ENCODE measurements at regions not wholly inside any gene's neighbourhood (a gene's known extent, or its start where the extent isn't known, plus 50 kb on each side); places are given as distances from the start of the nearest gene placed in this dataset.

DNA sequence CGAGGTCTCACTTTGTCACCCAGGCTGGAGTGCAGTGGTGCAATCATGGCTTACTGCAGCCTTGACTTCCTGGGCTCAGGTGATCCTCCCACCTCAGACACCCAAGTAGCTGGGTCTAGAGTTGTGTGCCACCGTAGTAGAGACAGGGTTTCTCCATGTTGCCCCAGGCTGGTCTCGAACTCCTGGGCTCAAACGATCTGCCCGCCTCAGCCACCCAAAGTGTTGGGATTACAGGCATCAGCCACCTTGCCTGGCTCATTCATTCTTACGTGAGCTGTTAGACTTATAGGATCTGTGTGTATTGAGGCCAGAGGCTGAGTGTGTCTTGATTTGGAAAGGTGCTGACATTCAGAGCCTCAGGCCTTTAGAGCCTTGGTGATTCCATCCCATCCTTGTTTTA lies 128.1 kb downstream of the SLC25A47 start:
- no peak overlapping the region for H3K4me3 ChIP-seq (ENCODE audit: low read length)
- H3K9me3 ChIP-seq (ENCODE audit: low read length): no peaks in the 10 kb centered on the region
- H3K4me1 ChIP-seq (ENCODE audit: insufficient read depth, low read length): peaks cover 14% of the 10 kb centered on the region
- H2AFZ ChIP-seq (ENCODE audit: low read depth, low read length): no peak overlapping the region
- no peaks in the 10 kb centered on the region for H3K27me3 ChIP-seq (ENCODE audit: insufficient read depth, low read length)
- H3K36me3 ChIP-seq (ENCODE audit: insufficient read depth, low read length): no peaks in the 10 kb centered on the region

DNA sequence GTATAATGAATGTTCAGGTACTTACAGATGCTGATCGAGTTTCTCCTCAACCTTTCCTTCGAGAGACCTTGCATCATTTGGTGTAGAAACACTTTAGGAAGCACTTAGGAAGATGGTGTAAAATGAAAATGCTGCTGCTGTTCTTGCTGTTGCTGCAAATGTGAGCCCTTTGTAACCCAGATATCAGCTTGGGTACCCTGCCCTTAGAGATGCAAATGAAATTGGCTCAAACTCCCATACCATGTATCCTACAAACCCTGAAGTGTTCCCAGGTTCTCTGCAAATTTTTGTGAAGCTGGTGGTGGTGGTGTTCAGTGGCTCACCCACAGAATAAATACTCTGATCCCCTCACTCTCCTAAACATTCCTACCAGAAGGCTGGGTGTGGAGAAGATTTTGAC lies 130.8 kb downstream of the SLC25A47 start:
- H3K36me3 ChIP-seq (ENCODE audit: insufficient read depth, low read length): no peaks in the 10 kb centered on the region
- no peaks in the 10 kb centered on the region for H3K27me3 ChIP-seq (ENCODE audit: insufficient read depth, low read length)
- peaks cover 12% of the 10 kb centered on the region for H3K4me1 ChIP-seq (ENCODE audit: insufficient read depth, low read length)
- H3K9me3 ChIP-seq (ENCODE audit: low read length): no peaks in the 10 kb centered on the region
- no peak overlapping the region for H2AFZ ChIP-seq (ENCODE audit: low read depth, low read length)
- H3K4me3 ChIP-seq (ENCODE audit: low read length): no peak overlapping the region

DNA sequence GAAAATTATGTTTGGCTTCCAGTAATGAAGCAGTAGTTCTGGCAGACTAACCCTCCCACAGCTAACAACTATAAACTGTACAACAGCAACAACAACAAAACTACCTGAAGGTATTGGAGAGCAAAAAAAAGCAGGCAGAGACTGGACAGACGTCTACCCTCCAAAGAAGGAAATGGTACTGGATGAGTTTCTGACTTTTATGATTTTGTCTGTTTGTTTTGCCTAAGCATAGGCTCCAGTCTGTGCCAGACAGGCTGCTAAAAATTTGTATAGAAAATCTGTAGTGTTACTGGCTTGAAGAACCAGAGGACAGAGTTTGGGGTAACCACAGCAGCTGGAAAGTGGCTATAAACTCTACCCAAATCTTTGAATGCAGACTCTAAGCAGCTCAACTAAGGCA lies 131.3 kb downstream of the SLC25A47 start:
- no peaks in the 10 kb centered on the region for H3K27me3 ChIP-seq (ENCODE audit: insufficient read depth, low read length)
- H3K4me1 ChIP-seq (ENCODE audit: insufficient read depth, low read length): peaks cover 7% of the 10 kb centered on the region
- H3K36me3 ChIP-seq (ENCODE audit: insufficient read depth, low read length): no peaks in the 10 kb centered on the region
- H3K4me3 ChIP-seq (ENCODE audit: low read length): no peak overlapping the region
- no peaks in the 10 kb centered on the region for H3K9me3 ChIP-seq (ENCODE audit: low read length)
- no peak overlapping the region for H2AFZ ChIP-seq (ENCODE audit: low read depth, low read length)

DNA sequence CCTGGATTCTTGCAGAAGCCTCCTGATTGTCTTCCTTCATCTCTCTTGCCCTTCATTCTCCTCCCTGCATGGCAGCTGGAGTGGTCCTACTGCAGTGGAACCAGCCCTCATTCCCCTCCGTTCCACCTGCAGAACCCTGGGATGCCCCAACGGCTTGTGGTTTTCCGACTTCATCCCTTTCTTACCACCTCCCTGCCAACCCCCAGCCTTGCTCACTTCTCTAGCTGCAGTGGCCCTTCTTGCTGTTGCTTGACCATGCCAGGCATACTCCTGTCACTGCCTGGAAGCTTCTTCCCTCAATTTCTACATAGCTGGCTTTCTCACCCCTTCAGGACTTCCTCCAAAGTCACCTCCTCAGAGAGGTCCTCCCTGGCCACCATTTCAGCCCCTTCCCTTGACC lies 123.3 kb downstream of the BEGAIN start:
- H3K36me3 ChIP-seq (ENCODE audit: insufficient read depth, low read length): no peaks in the 10 kb centered on the region

DNA sequence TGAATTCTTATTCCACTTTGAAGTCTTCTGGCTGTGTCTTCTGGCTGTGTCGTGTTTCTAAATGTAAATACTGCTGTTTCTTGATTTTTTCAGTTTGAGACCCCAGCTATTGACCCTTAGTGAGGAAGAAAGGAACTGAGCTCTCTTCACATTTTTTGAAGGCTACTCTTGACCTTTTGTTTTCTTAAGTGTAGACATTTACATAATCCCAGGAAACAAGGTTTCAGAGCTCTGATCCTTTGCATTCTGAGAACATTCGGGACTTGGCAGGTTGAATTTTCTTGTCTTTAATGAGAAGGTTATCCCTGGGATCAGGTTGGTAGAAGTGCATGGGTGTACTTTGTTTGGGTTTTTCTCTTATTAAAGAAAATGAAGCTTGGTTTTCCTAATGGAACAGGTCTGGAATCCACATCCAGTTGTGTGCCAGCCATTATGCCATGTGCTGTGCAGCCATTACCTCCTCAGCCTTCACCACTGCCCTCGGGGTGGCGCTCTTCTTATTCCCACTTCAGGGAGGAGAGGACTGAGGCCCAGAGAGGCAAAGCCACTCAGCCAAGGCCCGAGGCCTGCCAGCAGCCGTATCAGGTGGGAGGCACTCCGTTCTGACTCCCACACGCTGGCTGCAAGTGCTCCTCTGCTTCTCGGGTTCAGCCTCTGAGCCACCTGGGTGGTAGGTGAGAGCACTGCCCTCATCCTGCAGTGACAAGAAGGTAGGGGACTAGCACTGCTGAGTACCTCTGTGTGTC lies 120.9 kb downstream of the BEGAIN start:
- Histone ChIP-seq H3K4me3 (ENCODE audit: low read length) (no peak overlapping the region), H3K9me3 (ENCODE audit: low read length) (no peaks in the 10 kb centered on the region), H3K27me3 (ENCODE audit: insufficient read depth, low read length) (no peaks in the 10 kb centered on the region), H3K4me1 (ENCODE audit: insufficient read depth, low read length) (peaks cover 11% of the 10 kb centered on the region), H3K36me3 (ENCODE audit: insufficient read depth, low read length) (no peaks in the 10 kb centered on the region), H2AFZ (ENCODE audit: low read depth, low read length) (no peak overlapping the region)

More for the DNA sequence above, 123.3 kb downstream of the BEGAIN start:
- no peaks in the 10 kb centered on the region for H3K27me3 ChIP-seq (ENCODE audit: insufficient read depth, low read length)
- peaks cover 11% of the 10 kb centered on the region for H3K4me1 ChIP-seq (ENCODE audit: insufficient read depth, low read length)
- no peak overlapping the region for H3K4me3 ChIP-seq (ENCODE audit: low read length)
- no peaks in the 10 kb centered on the region for H3K9me3 ChIP-seq (ENCODE audit: low read length)
- no peak overlapping the region for H2AFZ ChIP-seq (ENCODE audit: low read depth, low read length)

DNA sequence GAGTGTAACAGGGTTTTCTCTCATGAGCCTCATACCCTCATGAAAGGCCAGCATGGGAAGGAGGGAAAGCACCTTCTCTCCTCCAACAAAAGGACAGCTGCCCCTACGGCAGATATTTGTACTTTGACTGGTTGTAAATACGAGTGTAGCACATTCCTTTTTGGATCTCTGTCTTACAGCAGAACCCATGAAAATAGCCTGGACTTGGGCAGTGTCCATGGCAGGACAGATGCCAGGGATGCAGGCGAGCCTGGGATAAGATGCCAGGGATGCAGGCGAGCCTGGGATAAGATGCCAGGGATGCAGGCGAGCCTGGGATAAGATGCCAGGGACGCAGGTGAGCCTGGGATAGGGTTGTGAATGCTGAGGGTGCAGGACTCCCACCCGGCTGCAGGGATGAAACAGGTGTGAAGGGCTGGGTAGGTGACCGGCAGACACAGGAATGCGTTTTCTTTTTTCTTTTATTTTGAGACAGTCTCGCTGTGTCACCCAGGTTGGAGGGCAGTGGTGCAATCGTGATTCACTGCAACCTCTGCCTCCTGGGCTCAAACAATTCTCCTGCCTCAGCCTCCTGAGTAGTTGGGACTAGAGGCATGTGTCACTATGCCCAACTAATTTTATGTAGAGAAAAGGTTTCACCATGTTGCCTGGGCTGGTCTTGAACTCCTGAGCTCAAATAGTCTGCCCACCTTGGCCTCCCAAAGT lies 120.0 kb downstream of the BEGAIN start:
- Histone ChIP-seq H3K4me3 (ENCODE audit: low read length) (no peak overlapping the region), H3K4me1 (ENCODE audit: insufficient read depth, low read length) (peaks cover 11% of the 10 kb centered on the region), H3K9me3 (ENCODE audit: low read length) (no peaks in the 10 kb centered on the region), H3K36me3 (ENCODE audit: insufficient read depth, low read length) (no peaks in the 10 kb centered on the region), H2AFZ (ENCODE audit: low read depth, low read length) (no peak overlapping the region), H3K27me3 (ENCODE audit: insufficient read depth, low read length) (no peaks in the 10 kb centered on the region)

DNA sequence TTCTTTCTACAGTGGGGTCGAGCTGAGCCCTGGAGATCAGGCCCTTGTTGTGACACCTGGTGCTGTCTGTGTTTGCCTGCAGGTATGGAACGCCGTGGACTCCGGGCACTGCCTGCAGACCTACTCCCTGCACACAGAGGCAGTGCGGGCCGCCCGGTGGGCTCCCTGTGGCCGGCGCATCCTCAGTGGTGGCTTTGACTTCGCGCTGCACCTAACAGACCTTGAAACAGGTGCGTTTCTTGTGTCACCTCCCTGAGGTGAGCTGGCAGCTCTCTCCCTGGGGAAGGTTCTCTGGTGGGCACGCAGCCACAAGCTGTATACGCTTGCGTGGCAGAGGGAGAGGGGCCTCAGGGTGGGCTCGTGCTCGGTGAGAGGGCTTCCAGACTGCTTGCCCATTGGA lies 119.3 kb downstream of the BEGAIN start:
- H3K4me3 ChIP-seq (ENCODE audit: low read length): no peak overlapping the region
- peaks cover 11% of the 10 kb centered on the region for H3K4me1 ChIP-seq (ENCODE audit: insufficient read depth, low read length)
- H3K27me3 ChIP-seq (ENCODE audit: insufficient read depth, low read length): no peaks in the 10 kb centered on the region

DNA sequence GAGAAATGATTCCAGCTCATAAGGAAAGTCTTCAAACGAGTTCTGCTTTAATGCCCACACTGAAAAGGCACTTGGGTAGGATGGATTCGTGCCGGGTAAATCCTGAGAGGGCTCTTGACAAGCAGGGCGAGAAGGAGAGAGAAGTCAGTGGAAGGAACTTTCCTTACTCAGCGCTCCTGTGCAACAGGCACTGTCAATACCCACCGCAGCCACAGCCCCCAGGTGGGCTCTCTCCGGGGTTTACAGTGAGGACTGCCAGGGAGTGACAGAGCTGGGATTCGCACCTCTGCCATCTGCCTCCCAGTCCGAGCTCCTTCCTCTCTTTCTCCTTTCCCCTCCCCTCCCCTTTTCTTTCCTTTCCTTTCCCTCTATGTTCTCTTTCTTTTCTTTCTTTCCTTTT lies 118.7 kb downstream of the BEGAIN start:
- Histone ChIP-seq H3K4me1 (ENCODE audit: insufficient read depth, low read length) (peaks cover 11% of the 10 kb centered on the region), H2AFZ (ENCODE audit: low read depth, low read length) (no peak overlapping the region), H3K4me3 (ENCODE audit: low read length) (no peak overlapping the region), H3K36me3 (ENCODE audit: insufficient read depth, low read length) (no peaks in the 10 kb centered on the region), H3K9me3 (ENCODE audit: low read length) (no peaks in the 10 kb centered on the region), H3K27me3 (ENCODE audit: insufficient read depth, low read length) (no peaks in the 10 kb centered on the region)

More for the DNA sequence above, 119.3 kb downstream of the BEGAIN start:
- Histone ChIP-seq H3K36me3 (ENCODE audit: insufficient read depth, low read length) (no peaks in the 10 kb centered on the region), H3K9me3 (ENCODE audit: low read length) (no peaks in the 10 kb centered on the region), H2AFZ (ENCODE audit: low read depth, low read length) (no peak overlapping the region)

DNA sequence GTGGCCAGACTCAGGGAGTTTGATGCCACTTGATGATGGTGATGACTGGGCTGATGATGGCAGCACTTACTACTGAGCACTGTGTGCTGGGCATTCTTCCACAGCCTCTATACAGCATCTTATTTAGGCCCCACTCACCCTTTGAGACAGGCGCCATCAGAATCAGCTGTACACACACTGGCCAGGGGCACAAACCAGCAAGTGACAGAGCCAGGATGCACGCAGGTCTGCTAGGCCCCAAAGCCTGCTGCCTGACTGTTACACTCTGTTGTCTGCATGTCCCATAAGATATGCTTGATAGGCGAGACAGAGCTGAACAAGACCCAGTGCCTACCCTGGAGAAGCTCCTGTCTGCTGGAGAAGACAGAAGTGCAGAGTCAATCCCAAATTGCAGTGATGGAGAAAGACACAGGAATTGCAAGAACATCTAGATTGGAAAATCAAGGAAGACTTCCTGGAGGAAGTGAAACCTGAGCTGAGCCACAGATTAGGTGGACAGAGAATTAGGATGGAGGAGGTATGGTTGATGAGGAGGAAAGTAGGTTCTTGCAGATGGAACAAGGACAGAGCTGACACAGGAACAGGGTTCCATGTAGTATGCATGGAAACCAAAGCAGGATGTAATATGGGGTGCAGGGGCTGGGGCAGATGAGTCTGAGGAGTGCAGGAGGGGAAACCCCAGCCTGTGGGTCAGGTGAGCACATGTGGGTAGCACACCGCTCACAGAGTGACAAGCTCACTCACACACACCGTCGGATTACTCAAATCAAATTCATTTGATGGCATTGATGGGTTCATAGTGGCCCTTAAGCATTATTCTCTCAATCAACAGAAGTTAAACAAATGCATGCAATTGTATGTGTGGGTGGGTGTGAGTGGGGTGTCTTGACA lies 117.3 kb downstream of the BEGAIN start:
- Histone ChIP-seq H2AFZ (ENCODE audit: low read depth, low read length) (no peak overlapping the region), H3K36me3 (ENCODE audit: insufficient read depth, low read length) (no peaks in the 10 kb centered on the region), H3K4me1 (ENCODE audit: insufficient read depth, low read length) (peaks cover 11% of the 10 kb centered on the region), H3K4me3 (ENCODE audit: low read length) (no peak overlapping the region), H3K27me3 (ENCODE audit: insufficient read depth, low read length) (no peaks in the 10 kb centered on the region), H3K9me3 (ENCODE audit: low read length) (no peaks in the 10 kb centered on the region)

DNA sequence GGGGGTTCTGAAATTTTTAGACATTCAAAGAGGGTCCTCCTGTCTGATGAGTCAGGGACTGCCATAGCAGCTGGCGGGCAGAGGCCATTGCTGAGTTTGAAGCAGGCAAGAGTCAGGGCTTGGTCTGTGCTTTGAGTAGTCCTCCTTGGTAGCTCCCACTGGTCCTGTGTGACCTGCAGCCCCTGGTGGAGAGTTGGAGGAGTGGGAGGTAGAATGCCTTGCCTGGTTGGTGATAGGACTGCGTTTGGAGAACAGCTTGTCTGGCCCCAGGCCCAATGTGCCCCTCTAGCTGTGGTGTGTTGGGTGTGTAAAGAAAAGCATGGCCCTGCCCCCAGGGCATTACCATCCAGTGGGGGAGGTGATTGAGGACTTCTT lies 116.7 kb downstream of the BEGAIN start:
- Histone ChIP-seq H2AFZ (ENCODE audit: low read depth, low read length) (no peak overlapping the region), H3K4me1 (ENCODE audit: insufficient read depth, low read length) (peaks cover 7% of the 10 kb centered on the region), H3K4me3 (ENCODE audit: low read length) (no peak overlapping the region), H3K36me3 (ENCODE audit: insufficient read depth, low read length) (no peaks in the 10 kb centered on the region), H3K27me3 (ENCODE audit: insufficient read depth, low read length) (no peaks in the 10 kb centered on the region), H3K9me3 (ENCODE audit: low read length) (no peaks in the 10 kb centered on the region)

DNA sequence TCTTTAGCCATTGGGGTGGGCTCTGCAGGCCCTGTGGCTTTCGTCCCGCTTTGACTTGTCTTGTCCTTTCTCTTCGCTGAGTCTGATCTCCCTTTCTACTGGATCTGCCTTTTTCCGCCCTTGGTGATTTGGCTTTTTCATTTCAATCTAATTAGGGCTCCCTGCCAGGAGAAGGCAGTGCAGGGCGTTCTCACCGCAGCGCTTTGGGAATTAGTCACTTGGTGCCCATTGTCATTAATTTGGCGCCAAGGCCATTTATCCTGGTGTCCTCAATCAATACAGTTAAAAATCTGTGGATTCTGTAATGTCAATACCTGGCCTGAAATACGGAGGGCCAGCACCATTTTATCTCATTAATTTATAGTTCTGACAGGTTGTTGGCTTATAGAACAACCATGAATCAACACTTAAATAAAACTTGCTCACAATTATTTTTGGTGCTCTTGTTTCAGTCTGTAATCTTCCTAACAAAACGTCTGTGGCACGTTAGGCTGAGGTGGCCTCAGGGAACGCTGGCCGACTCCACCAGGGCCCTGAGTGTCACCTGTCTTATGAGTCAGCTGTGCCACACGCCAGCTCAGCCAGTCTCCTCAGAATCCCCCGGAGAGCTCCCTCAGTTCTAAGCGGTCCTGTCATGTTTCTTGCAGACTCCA lies 115.7 kb downstream of the BEGAIN start:
- Histone ChIP-seq H3K4me3 (ENCODE audit: low read length) (no peak overlapping the region), H3K4me1 (ENCODE audit: insufficient read depth, low read length) (peaks cover 4% of the 10 kb centered on the region), H3K27me3 (ENCODE audit: insufficient read depth, low read length) (no peaks in the 10 kb centered on the region), H3K36me3 (ENCODE audit: insufficient read depth, low read length) (no peaks in the 10 kb centered on the region), H2AFZ (ENCODE audit: low read depth, low read length) (no peak overlapping the region), H3K9me3 (ENCODE audit: low read length) (no peaks in the 10 kb centered on the region)

DNA sequence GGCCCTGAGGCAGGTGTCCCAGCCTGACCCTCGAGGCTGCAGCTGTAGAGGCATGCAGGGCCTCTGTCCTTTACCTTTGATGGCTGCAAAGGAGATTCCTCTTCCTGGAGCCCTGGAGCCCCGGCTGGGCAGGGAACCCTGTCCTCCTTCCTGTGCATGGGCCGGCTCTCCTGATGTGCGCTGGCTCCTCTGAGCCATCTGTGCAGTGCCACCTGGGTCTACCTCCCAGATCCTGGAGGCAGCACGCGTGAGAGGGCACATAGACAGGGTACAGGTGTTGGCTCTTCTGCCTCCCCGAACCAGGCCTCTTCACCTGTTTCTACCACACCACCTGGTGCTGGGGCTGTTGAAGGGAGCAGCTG lies 115.1 kb downstream of the BEGAIN start:
- no peaks in the 10 kb centered on the region for H3K9me3 ChIP-seq (ENCODE audit: low read length)
- H2AFZ ChIP-seq (ENCODE audit: low read depth, low read length): no peak overlapping the region
- H3K4me3 ChIP-seq (ENCODE audit: low read length): no peak overlapping the region
- H3K27me3 ChIP-seq (ENCODE audit: insufficient read depth, low read length): no peaks in the 10 kb centered on the region
- peaks cover 5% of the 10 kb centered on the region for H3K4me1 ChIP-seq (ENCODE audit: insufficient read depth, low read length)
- H3K36me3 ChIP-seq (ENCODE audit: insufficient read depth, low read length): no peaks in the 10 kb centered on the region

DNA sequence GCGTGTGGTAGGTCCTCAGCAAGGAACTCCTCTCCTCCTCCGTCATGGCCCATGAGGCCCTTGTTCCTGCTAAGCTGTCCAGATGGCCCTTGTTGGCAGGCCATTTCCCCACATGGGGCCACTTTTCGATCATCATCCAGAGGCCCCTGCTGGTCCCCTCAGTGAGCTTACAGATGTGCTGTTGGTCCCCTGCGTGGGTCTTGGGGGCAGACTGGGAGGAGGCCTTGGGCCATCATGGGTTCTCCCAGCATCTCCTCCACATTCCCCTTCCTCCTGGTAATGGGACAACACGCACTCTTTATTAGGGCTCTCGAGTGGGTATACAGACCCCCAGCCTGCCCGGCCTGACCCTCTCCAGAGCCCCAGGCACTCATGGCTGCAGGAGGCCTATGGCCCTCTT lies 114.7 kb downstream of the BEGAIN start:
- no peak overlapping the region for H3K4me3 ChIP-seq (ENCODE audit: low read length)
- H3K27me3 ChIP-seq (ENCODE audit: insufficient read depth, low read length): no peaks in the 10 kb centered on the region
- H2AFZ ChIP-seq (ENCODE audit: low read depth, low read length): no peak overlapping the region
- peaks cover 5% of the 10 kb centered on the region for H3K4me1 ChIP-seq (ENCODE audit: insufficient read depth, low read length)
- no peaks in the 10 kb centered on the region for H3K9me3 ChIP-seq (ENCODE audit: low read length)
- H3K36me3 ChIP-seq (ENCODE audit: insufficient read depth, low read length): no peaks in the 10 kb centered on the region
